IMR-90 (cell line): ENCODE measurements at regions not wholly inside any gene's neighbourhood (a gene's known extent, or its start where the extent isn't known, plus 50 kb on each side); places are given as distances from the start of the nearest gene placed in this dataset.

Experiments used
- ATAC-seq: fragments of 200-7000 bp; cut with Tn5 transposase; 2 replicates; pipeline ENCODE4 v1.9.1; 2020; ENCODE audit warnings: low read depth, mild to moderate bottlenecking, moderate library complexity
- BruUV-seq: library from RNA; stranded (reverse); fragments of 400-500 nt; replicated peaks from 2 replicates; lab custom pipeline; 2021; lab: Mats Ljungman, UMichigan
- CTCF ChIA-PET: fragments of 300-600 bp; formaldehyde crosslinking; extraction: SDS; loops from one replicate; lab custom pipeline; 2021; ENCODE audit warnings: antibody characterized with exemption; lab: Yijun Ruan, JAX
- POLR2A ChIA-PET: fragments of 300-600 bp; sonication (Branson Sonifier 250); formaldehyde crosslinking; loops from one replicate; lab custom pipeline; 2022; ENCODE audit warnings: antibody characterized with exemption; ENCODE audit not compliant: unreplicated experiment; lab: Charles Lee
- DNase-seq: peaks from one replicate; pipeline ENCODE4 v3.0.0; 2013
- H2AFZ ChIP-seq: replicated peaks from 2 replicates; pipeline ENCODE3; 2013; ENCODE audit warnings: low read length, mild to moderate bottlenecking; ENCODE audit not compliant: poor library complexity
- H2AK5ac ChIP-seq: 2 replicates; pipeline ENCODE4 v1.6.1; 2013; ENCODE audit warnings: low read depth, low read length, inconsistent platforms
- H2AK9ac ChIP-seq: replicated peaks from 2 replicates; pipeline ENCODE3; 2013; ENCODE audit warnings: mild to moderate bottlenecking, low read depth, low read length, moderate library complexity; ENCODE audit not compliant: poor library complexity
- H2BK120ac ChIP-seq: 2 replicates; pipeline ENCODE4 v1.6.1; 2013; ENCODE audit warnings: low read depth, low read length, inconsistent platforms
- H2BK15ac ChIP-seq: 3 replicates; pipeline ENCODE4 v1.6.1; 2013; ENCODE audit warnings: low read depth, low read length, inconsistent platforms
- H2BK20ac ChIP-seq: 2 replicates; pipeline ENCODE4 v1.6.1; 2013; ENCODE audit warnings: low read depth, mild to moderate bottlenecking, inconsistent platforms, low read length, moderate library complexity
- H2BK5ac ChIP-seq: 2 replicates; pipeline ENCODE4 v1.6.1; 2013; ENCODE audit warnings: mild to moderate bottlenecking, low read depth, low read length, inconsistent platforms; ENCODE audit not compliant: poor library complexity, severe bottlenecking
- H3K14ac ChIP-seq: replicated peaks from 2 replicates; pipeline ENCODE4 v1.6.1; 2013; ENCODE audit warnings: low read depth, low read length, inconsistent platforms
- H3K18ac ChIP-seq: 2 replicates; pipeline ENCODE4 v1.6.1; 2013; ENCODE audit warnings: low read depth, low read length, control low read depth
- H3K23ac ChIP-seq: 2 replicates; pipeline ENCODE4 v1.6.1; 2013; ENCODE audit warnings: low read depth, low read length, inconsistent platforms
- H3K27ac ChIP-seq: 2 replicates; pipeline ENCODE4 v1.5.1; 2013; ENCODE audit warnings: mild to moderate bottlenecking, control low read depth, low read length; ENCODE audit not compliant: insufficient read depth
- H3K27me3 ChIP-seq: 2 replicates; pipeline ENCODE4 v1.6.1; 2013; ENCODE audit warnings: low read length; ENCODE audit not compliant: control insufficient read depth, insufficient read depth
- H3K36me3 ChIP-seq: 2 replicates; pipeline ENCODE4 v1.6.1; 2013; ENCODE audit warnings: low read length, mixed read lengths; ENCODE audit not compliant: control insufficient read depth, insufficient read depth
- H3K4ac ChIP-seq: 2 replicates; pipeline ENCODE4 v1.6.1; 2013; ENCODE audit warnings: low read depth, low read length, inconsistent platforms
- H3K4me1 ChIP-seq: 2 replicates; pipeline ENCODE4 v1.6.1; 2013; ENCODE audit warnings: low read length, mixed read lengths; ENCODE audit not compliant: control insufficient read depth, insufficient read depth
- H3K4me2 ChIP-seq: 2 replicates; pipeline ENCODE4 v1.6.1; 2013; ENCODE audit warnings: low read depth, mild to moderate bottlenecking, control low read depth, low read length, moderate library complexity
- H3K4me3 ChIP-seq: 2 replicates; pipeline ENCODE4 v1.5.1; 2013; ENCODE audit warnings: low read depth, mild to moderate bottlenecking, control low read depth, low read length, moderate library complexity; ENCODE audit not compliant: insufficient read depth
- H3K56ac ChIP-seq: 2 replicates; pipeline ENCODE4 v1.6.1; 2013; ENCODE audit warnings: low read length, inconsistent platforms; ENCODE audit not compliant: insufficient read depth; ENCODE audit errors: extremely low read depth
- H3K79me1 ChIP-seq, 2 experiments: 2 replicates each; pipeline ENCODE4 v1.6.1; 2013; ENCODE audit warnings: low read length in 2 of 2, inconsistent platforms in 1 of 2, low read depth in 1 of 2
- H3K9ac ChIP-seq: 2 replicates; pipeline ENCODE4 v1.6.1; 2013; ENCODE audit warnings: low read depth, low read length, control low read depth
- H3K9me1 ChIP-seq: 2 replicates; pipeline ENCODE4 v1.6.1; 2013; ENCODE audit warnings: low read length, inconsistent platforms; ENCODE audit not compliant: insufficient read depth
- H3K9me3 ChIP-seq: 2 replicates; pipeline ENCODE4 v1.6.1; 2013; ENCODE audit warnings: low read length; ENCODE audit not compliant: control insufficient read depth, insufficient read depth
- H4K20me1 ChIP-seq: 2 replicates; pipeline ENCODE4 v1.6.1; 2013; ENCODE audit warnings: low read length, inconsistent platforms; ENCODE audit not compliant: insufficient read depth
- H4K5ac ChIP-seq: 2 replicates; pipeline ENCODE4 v1.6.1; 2013; ENCODE audit warnings: mild to moderate bottlenecking, low read depth, low read length, control low read depth
- H4K8ac ChIP-seq, 2 experiments: 2 replicates each; pipeline ENCODE4 v1.6.1; 2013; ENCODE audit warnings: low read depth in 2 of 2, low read length in 2 of 2, control low read depth in 1 of 2, inconsistent platforms in 1 of 2
- H4K91ac ChIP-seq: 2 replicates; pipeline ENCODE4 v1.6.1; 2013; ENCODE audit warnings: low read depth, low read length, inconsistent platforms; ENCODE audit not compliant: insufficient read depth
- BHLHE40 ChIP-seq: fragments of 150-350 bp; IDR thresholded peaks from 2 replicates; pipeline ENCODE4 v1.6.1; 2016; ENCODE audit warnings: mild to moderate bottlenecking, low read depth, low read length
- CEBPB ChIP-seq: IDR thresholded peaks from 2 replicates; pipeline ENCODE4 v1.6.1; 2012; ENCODE audit warnings: low read depth, low read length, improper control_type of control experiment
- CHD1 ChIP-seq: IDR thresholded peaks from 2 replicates; pipeline ENCODE4 v1.6.1; 2012; ENCODE audit warnings: low read depth, low read length, improper control_type of control experiment
- CTCF ChIP-seq: conservative IDR thresholded peaks from 2 replicates; pipeline ENCODE4 v1.5.1; 2012; ENCODE audit warnings: mild to moderate bottlenecking, low read depth, low read length, improper control_type of control experiment
- ELK1 ChIP-seq: fragments of 150-350 bp; IDR thresholded peaks from 2 replicates; pipeline ENCODE4 v1.6.1; 2016; ENCODE audit warnings: low read depth, mild to moderate bottlenecking, low read length, moderate library complexity, borderline replicate concordance
- FOS ChIP-seq: fragments of 150-350 bp; IDR thresholded peaks from 2 replicates; pipeline ENCODE4 v1.6.1; 2016; ENCODE audit warnings: low read depth, low read length
- MAFK ChIP-seq: IDR thresholded peaks from 2 replicates; pipeline ENCODE4 v1.6.1; 2012; ENCODE audit warnings: low read depth, low read length, improper control_type of control experiment
- MAZ ChIP-seq: IDR thresholded peaks from 2 replicates; pipeline ENCODE4 v1.6.1; 2012; ENCODE audit warnings: low read depth, mild to moderate bottlenecking, low read length, improper control_type of control experiment, moderate library complexity, borderline replicate concordance
- MXI1 ChIP-seq: IDR thresholded peaks from 2 replicates; pipeline ENCODE4 v1.6.1; 2012; ENCODE audit warnings: low read depth, mild to moderate bottlenecking, low read length, moderate library complexity, borderline replicate concordance
- NFE2L2 ChIP-seq: fragments of 150-350 bp; IDR thresholded peaks from 2 replicates; pipeline ENCODE4 v1.6.1; 2016; ENCODE audit warnings: low read depth, mild to moderate bottlenecking, low read length
- POLR2A ChIP-seq: IDR thresholded peaks from 2 replicates; pipeline ENCODE4 v1.6.1; 2012; ENCODE audit warnings: mild to moderate bottlenecking, low read depth, low read length
- RAD21 ChIP-seq: IDR thresholded peaks from 2 replicates; pipeline ENCODE4 v1.6.1; 2012; ENCODE audit warnings: low read length, improper control_type of control experiment
- RCOR1 ChIP-seq: IDR thresholded peaks from 2 replicates; pipeline ENCODE4 v1.6.1; 2012; ENCODE audit warnings: mild to moderate bottlenecking, low read length, improper control_type of control experiment; ENCODE audit not compliant: insufficient replicate concordance
- RFX5 ChIP-seq: IDR thresholded peaks from 2 replicates; pipeline ENCODE4 v1.8.0; 2012; ENCODE audit warnings: low read depth, mild to moderate bottlenecking, low read length, moderate library complexity
- SMC3 ChIP-seq: fragments of 150-350 bp; IDR thresholded peaks from 2 replicates; pipeline ENCODE4 v1.6.1; 2016; ENCODE audit warnings: low read depth, mild to moderate bottlenecking, antibody characterized with exemption, low read length, moderate library complexity
- USF2 ChIP-seq: fragments of 150-350 bp; IDR thresholded peaks from 2 replicates; pipeline ENCODE4 v1.6.1; 2017; ENCODE audit warnings: mild to moderate bottlenecking, antibody characterized with exemption, low read length, low read depth
- WGBS, 2 experiments: methylation state at CpG; one replicate each; pipeline versions ENCODE4 v1.1.5 to v1.1.7; 2013; ENCODE audit warnings: missing lambda C conversion rate in 2 of 2; ENCODE audit not compliant: insufficient read length in 1 of 2; ENCODE audit errors: extremely low coverage in 2 of 2; 5-methylcytosine and 5-hydroxymethylcytosine counted together
- dilution Hi-C: fragments of 300-500 bp; cut with HindIII; formaldehyde crosslinking; loops from one replicate; pipeline ENCODE4 v1.14.3; 2018; ENCODE audit warnings: low sequenced_read_pairs; ENCODE audit not compliant: unreplicated experiment
- in situ Hi-C: fragments of 300-500 bp; cut with MboI; formaldehyde crosslinking; loops from 3 replicates; pipeline ENCODE4 v1.14.3; 2019; ENCODE audit warnings: low sequenced_read_pairs, inconsistent platforms, mixed read lengths
- intact Hi-C: fragments of 100-400 bp; cut with micrococcal nuclease; formaldehyde crosslinking; loops from 2 replicates; pipeline ENCODE4 v1.10.0; 2022

- Histone ChIP-seq H3K56ac (no peak overlapping the region), H2AK9ac (no peak overlapping the region), H3K27me3 (0 out of 2 replicates have a peak, but pooled peaks cover 2% of the 10 kb centered on the region), H2AFZ (no peak overlapping the region), H2BK20ac (no peak overlapping the region), H3K27ac (no peak overlapping the region), H3K14ac (no peak overlapping the region), H3K4ac (no peak overlapping the region), H3K9ac (no peak overlapping the region), H2BK120ac (no peak overlapping the region), H2BK5ac (no peak overlapping the region), H2AK5ac (no peak overlapping the region), H3K4me1 (peaks cover 2% of the 10 kb centered on the region), H4K91ac (no peak overlapping the region), H3K4me3 (no peak overlapping the region), H3K9me1 (no peaks in the 10 kb centered on the region; the same call in 1 of the 2 replicates), H3K36me3 (no peaks in the 10 kb centered on the region), H3K18ac (no peak overlapping the region), H4K8ac (no peak overlapping the region), H4K5ac (no peak overlapping the region), H4K20me1 (no peaks in the 10 kb centered on the region), H3K23ac (no peak overlapping the region), H3K4me2 (no peak overlapping the region), H3K79me1 (no peaks in the 10 kb centered on the region), H2BK15ac (no peak overlapping the region), H3K9me3 (0 out of 2 replicates have a peak, but pooled peaks cover 1% of the 10 kb centered on the region)
- dilution Hi-C loops (no loop called here), intact Hi-C loops (no loop called here), in situ Hi-C loops (no loop called here)
- ATAC-seq = no peak
- DNase-seq = no peak
- BruUV-seq = no TSS peak
- ChIA-PET POLR2A (no interaction called here), CTCF (no interaction called here)
- no CpG with 5 or more reads among the region's 3 CpGs for WGBS, 2 experiments
- no peak for TF ChIP-seq CHD1
- TF ChIP-seq BHLHE40 = no peak
- no peak for TF ChIP-seq MAFK
- no peak for TF ChIP-seq CEBPB
- TF ChIP-seq FOS = no peak
- no peak for TF ChIP-seq MAZ
- TF ChIP-seq RCOR1 = no peak
- no peak for TF ChIP-seq MXI1
- no peak for TF ChIP-seq CTCF
- no peak for TF ChIP-seq RFX5
- no peak for TF ChIP-seq POLR2A
- TF ChIP-seq NFE2L2 = no peak
- no peak for TF ChIP-seq RAD21
- no peak for TF ChIP-seq ELK1
- no peak for TF ChIP-seq SMC3
- no peak for TF ChIP-seq USF2
These were observed 171.9 kb downstream of the SEC61B start for GRCh38 chr9:99393993-99394392.
